HepG2 (cell line): ENCODE measurements at regions not wholly inside any gene's neighbourhood (a gene's known extent, or its start where the extent isn't known, plus 50 kb on each side); places are given as distances from the start of the nearest gene placed in this dataset.
"Not testable (repeated sequence)": the region's sequence is repeated elsewhere in the genome, so short reads cannot be mapped to it uniquely, and the experiment has no call there.

Source experiments
- CREB1 ChIP-seq, 2 experiments: fragments of 450-650 bp in 1 of 2; IDR thresholded peaks; 2 replicates each; pipeline ENCODE4 v1.6.1; 2016 to 2017; ENCODE audit warnings: control low read depth in 1 of 2, mild to moderate bottlenecking in 1 of 2, missing compliant biosample characterization in 1 of 2, missing genetic modification characterization in 1 of 2
- MTA1 ChIP-seq: sonication (generic); formaldehyde crosslinking; IDR thresholded peaks from 2 replicates; pipeline ENCODE4 v1.4.0; 2020; ENCODE audit warnings: missing genetic modification reagents, mild to moderate bottlenecking, borderline replicate concordance
- POLR2A ChIP-seq, 2 experiments: IDR thresholded peaks; 2 replicates each; pipeline ENCODE4 v1.6.1; 2011; ENCODE audit warnings: low read depth in 2 of 2, low read length in 2 of 2, mild to moderate bottlenecking in 1 of 2, moderate library complexity in 1 of 2; ENCODE audit not compliant: insufficient read depth in 1 of 2
- RFX5 ChIP-seq: IDR thresholded peaks from 2 replicates; pipeline ENCODE4 v1.6.1; 2011; ENCODE audit warnings: low read depth, low read length, improper control_type of control experiment
- ZFP37 ChIP-seq: sonication (generic); formaldehyde crosslinking; IDR thresholded peaks from 2 replicates; pipeline ENCODE4 v1.4.0; 2020; ENCODE audit warnings: missing genetic modification reagents, borderline replicate concordance
- ZNF337 ChIP-seq: sonication (generic); formaldehyde crosslinking; IDR thresholded peaks from 2 replicates; pipeline ENCODE4 v1.5.1; 2020; ENCODE audit warnings: missing genetic modification reagents, low read depth, mild to moderate bottlenecking, borderline replicate concordance
- TF ChIP-seq, protein P1 (sequence below): sonication (generic); formaldehyde crosslinking; IDR thresholded peaks from 2 replicates; pipeline ENCODE4 v1.5.0; 2020; ENCODE audit warnings: missing genetic modification reagents, mild to moderate bottlenecking, borderline replicate concordance
- TF ChIP-seq, protein P2 (sequence below): sonication (generic); formaldehyde crosslinking; IDR thresholded peaks from 2 replicates; pipeline ENCODE4 v1.5.0; 2020; ENCODE audit warnings: mild to moderate bottlenecking, missing genetic modification reagents, moderate library complexity

DNA sequence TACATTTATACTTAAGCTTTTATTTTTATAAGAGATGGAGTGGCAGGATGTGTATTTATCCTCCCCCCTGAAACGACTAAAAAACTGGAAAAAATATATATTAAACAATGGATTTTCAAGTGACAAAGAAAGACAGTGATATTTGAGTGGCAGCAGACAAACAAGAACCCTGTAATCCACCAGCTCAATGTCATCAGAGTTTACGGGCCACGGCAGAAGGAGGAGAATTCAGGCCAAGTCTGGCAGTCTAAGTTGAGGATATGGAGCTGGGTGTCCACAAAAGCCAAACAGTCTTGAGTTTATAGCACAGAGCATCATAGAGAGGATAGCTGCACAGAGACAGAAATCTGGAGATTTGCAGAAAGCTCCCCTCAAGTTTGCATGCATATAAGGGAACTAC, 58.2 kb downstream of the ASAH2 start:
- not testable (repeated sequence) for TF ChIP-seq ZNF337 (CRISPR knock-in tag); ZFP37; RFX5; MTA1; CREB1 (IDR thresholded peaks at IDR 0.05); CREB1 (CRISPR knock-in tag; IDR thresholded peaks at IDR 0.05); POLR2A (IDR thresholded peaks at IDR 0.05; ENCODE audit: insufficient read depth in 1 of 2, low read depth in 2 of 2, low read length in 2 of 2)
- TF ChIP-seq, protein P1, sequence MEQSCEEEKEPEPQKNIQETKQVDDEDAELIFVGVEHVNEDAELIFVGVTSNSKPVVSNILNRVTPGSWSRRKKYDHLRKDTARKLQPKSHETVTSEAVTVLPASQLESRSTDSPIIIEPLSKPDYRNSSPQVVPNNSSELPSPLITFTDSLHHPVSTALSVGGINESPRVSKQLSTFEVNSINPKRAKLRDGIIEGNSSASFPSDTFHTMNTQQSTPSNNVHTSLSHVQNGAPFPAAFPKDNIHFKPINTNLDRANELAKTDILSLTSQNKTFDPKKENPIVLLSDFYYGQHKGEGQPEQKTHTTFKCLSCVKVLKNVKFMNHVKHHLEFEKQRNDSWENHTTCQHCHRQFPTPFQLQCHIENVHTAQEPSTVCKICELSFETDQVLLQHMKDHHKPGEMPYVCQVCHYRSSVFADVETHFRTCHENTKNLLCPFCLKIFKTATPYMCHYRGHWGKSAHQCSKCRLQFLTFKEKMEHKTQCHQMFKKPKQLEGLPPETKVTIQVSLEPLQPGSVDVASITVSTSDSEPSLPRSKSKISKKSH (CRISPR knock-in tag) = not testable (repeated sequence)
- TF ChIP-seq, protein P2, sequence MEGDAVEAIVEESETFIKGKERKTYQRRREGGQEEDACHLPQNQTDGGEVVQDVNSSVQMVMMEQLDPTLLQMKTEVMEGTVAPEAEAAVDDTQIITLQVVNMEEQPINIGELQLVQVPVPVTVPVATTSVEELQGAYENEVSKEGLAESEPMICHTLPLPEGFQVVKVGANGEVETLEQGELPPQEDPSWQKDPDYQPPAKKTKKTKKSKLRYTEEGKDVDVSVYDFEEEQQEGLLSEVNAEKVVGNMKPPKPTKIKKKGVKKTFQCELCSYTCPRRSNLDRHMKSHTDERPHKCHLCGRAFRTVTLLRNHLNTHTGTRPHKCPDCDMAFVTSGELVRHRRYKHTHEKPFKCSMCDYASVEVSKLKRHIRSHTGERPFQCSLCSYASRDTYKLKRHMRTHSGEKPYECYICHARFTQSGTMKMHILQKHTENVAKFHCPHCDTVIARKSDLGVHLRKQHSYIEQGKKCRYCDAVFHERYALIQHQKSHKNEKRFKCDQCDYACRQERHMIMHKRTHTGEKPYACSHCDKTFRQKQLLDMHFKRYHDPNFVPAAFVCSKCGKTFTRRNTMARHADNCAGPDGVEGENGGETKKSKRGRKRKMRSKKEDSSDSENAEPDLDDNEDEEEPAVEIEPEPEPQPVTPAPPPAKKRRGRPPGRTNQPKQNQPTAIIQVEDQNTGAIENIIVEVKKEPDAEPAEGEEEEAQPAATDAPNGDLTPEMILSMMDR (CRISPR knock-in tag) = not testable (repeated sequence)
